ENCODE measurements at regions not wholly inside any gene's neighbourhood (a gene's known extent, or its start where the extent isn't known, plus 50 kb on each side); places are given as distances from the start of the nearest gene placed in this dataset.
A peak's percentile ranks its signal among the peaks of the same experiment; 100 is the strongest.
"Not testable (repeated sequence)": the region's sequence is repeated elsewhere in the genome, so short reads cannot be mapped to it uniquely, and the experiment has no call there.

DNA sequence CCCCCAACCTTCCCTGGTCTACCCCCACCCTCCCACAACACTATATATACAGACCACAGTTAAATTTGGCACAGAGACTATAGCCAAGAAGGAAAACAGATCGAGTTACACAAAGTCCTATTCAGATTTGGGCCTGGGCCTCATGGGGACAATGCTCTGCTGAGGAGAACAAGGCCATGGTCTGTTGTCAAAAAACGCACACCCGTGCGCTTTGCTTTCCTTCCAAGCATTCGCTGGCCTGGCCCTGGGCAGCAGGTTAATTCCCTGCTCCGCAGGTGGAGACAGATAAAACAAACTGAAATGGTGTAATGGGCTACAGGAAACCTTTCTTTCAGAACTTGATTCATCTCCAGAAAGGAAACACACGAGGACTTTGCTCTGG, 256.2 kb downstream of the BCL2L11 start:
- intact Hi-C loops (cut with DNase I); DNase-seq: not testable (repeated sequence)
- peak; percentile 38 to 74 for ATAC-seq

DNA sequence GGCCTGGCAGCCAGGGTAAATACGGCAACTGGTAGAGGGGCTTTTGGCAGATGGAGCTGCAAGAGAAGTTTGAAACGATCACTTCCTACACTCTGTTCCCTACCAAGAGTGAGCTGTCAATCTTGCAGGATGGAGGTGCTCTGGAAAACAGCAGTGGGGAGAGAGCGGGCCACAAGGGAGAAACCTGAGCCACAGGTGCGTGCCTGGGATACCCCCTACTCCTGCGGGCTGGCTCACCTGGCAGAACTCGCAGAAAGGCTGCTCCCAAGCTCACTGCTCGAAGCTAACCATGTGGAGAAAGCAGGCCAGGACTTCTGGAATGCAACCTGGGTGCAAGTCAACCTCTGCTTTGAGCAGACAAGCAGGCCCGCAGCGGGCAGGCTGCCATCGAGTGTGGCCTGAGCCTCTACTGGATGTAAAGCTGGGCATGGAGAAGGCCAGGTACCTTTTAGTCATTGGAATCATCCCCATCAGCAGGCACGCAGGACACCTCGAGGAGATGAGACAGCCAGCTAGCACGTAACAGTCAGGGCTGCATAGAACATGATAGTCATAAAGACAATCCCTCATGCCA, 256.8 kb downstream of the BCL2L11 start:
- intact Hi-C loops (cut with DNase I); DNase-seq: not testable (repeated sequence)
- peak in 1 of 2 donors; percentile 4 for ATAC-seq

DNA sequence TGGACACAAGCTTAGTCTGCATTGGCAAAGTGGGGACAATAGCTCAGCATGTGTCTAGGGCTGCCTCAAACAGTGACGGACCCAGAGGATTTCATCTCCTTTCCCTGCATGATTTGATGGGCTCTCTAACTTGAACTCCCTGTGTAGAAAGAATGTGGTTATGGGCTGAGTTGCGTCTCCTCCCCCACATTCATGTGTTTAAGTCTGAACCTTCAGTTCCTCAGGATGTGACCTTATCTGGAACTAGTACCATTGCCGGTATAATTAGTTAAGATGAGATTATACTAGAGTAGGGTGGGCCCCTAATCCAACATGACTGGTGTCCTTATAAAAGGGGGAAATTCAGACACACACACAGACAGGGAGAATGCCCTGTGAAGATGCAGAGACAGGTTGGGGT, 257.6 kb downstream of the BCL2L11 start:
- intact Hi-C loops (cut with DNase I); DNase-seq; ATAC-seq: not testable (repeated sequence)

DNA sequence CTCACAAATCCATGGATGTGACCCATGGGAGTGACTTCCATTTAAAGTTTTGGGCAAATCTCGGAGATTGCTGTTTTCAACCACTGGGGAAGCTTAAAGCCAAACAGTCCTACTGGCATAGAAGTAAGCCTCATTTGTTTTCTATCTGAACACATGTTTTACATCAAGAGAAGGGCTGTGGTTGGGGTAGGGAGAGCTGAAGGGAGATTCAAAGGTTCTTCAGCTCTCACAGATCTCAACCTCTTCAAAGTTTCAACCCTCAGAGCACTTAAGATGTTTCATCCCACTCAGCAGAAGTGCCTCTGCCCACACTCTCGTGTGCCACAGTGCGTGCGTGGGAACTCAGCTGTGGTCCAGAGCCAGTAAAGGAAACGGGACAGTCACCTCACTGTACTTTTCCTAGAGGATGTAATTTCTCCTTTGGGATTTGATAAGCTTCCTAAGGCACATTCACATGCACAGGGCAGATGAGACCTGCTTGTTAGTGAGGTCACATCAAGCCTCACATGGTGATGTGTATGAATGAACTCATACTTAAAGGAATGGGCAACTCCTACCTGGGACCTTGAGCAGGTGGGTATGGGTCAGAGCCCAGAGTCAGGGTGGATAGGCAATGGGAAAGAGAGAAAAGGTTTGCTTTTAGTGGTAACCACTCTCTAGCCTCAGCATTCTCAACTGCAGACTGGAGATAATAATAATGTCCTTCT, 260.2 kb downstream of the BCL2L11 start:
- intact Hi-C loops (cut with DNase I); ATAC-seq; DNase-seq: not testable (repeated sequence)

DNA sequence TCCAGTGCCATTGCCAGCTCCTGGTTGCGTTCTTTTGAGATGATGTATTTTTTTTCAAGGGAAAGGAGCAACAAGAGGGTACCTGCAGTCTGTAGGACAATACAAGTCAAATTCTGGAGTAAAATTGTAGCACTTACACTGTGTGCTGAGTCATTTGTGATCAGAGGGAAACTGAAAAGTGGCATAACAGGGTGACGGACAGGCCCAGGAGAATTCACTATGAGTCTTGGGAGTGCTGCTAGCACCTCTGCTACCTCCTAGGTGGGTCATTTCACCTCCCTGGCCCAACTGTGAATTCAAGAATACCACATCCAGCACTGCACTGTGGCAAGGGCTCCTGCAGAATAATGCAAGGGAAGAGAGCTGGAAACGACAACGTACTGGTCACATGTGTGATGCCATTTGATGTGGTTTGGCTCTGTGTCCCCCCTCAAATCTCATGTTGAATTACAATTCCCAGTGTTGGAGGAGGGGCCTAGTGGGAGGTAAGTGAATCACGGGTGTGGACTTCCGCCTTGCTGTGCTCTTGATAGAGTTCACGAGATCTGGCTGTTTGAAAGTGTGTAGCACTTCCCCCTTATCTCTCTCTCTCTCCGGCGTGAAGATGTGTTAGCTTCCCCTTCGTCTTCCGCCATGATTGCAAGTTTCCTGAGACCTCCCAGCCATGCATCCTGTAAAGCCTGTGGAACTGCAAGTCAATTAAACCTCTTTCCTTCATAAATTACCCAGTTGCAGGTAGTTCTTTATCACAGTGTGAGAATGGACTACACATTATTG, 261.0 kb downstream of the BCL2L11 start:
- intact Hi-C loops (cut with DNase I); DNase-seq; ATAC-seq: not testable (repeated sequence)

DNA sequence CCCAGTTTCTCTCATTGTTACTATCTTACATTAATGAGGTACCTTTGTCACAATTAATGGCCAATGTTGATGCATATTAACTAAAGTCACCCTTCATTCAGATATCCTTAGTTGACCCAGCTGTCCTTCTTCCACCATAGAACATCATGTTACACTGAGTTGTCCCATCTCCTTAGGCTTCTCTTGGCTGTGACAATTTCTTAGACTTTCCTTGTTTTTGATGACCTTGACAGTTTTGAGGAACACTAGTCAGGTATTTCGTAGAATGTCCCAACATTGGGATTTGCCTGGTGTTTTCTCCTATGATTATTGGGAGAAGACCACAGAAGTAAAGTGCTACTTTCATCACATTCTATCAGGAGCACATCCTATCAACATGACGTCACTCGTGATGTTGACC, 261.8 kb downstream of the BCL2L11 start:
- ATAC-seq; intact Hi-C loops (cut with DNase I): not testable (repeated sequence)

DNA sequence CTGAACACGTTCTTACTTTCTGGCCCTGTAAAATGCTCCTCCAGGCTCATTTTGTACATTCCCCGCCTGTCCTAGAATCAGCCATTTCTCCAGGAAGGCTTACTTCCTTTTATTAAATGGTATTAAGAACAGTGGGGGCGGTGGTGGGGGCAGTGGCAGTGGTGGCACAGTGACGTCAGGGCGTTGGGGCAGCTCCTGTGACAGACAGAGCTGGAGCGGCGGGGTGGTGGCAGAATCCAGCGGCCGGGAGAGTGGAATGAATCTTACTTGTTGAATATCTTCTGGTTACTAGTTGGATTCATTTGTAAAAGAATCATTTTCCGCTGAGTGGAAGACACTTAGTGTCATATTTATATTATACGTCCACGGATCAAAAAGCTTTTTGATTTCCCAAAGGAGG, 262.6 kb downstream of the BCL2L11 start:
- DNase-seq; intact Hi-C loops (cut with DNase I); ATAC-seq: not testable (repeated sequence)

More for the DNA sequence above, 261.8 kb downstream of the BCL2L11 start:
- not testable (repeated sequence) for DNase-seq

DNA sequence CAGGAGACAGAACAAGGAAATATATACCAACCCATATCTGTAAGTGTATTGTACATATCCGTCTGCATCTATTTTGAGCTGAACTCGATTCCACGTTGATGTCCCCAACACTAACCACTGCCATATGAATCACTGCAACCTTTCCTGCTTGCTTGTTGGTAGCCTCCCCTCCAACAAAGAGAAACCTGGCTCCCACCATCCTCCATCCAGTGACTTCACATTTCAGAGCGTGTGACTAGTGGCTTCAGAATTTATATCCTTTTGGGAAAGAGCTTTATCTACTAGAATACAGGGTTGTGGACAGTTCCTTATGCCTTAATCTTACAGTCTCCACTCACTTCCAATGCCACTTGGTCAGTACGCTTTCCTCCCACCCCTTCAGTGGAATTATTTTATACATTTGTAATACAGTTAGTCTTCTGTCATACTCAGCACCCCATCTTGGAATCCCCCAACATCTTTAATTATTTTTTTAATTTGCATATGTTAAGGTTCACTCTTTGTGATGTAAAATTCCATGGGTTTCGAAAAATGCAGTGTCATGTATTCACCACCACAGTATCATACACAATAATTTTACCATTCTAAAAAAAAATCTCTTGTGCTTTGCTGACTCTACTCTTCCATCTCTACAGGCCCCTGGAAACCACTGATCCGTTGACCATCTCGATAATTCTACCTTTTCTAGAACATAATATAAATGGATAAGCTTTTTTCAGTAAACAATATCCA, 264.7 kb downstream of the BCL2L11 start:
- ATAC-seq; DNase-seq; intact Hi-C loops (cut with DNase I): not testable (repeated sequence)

DNA sequence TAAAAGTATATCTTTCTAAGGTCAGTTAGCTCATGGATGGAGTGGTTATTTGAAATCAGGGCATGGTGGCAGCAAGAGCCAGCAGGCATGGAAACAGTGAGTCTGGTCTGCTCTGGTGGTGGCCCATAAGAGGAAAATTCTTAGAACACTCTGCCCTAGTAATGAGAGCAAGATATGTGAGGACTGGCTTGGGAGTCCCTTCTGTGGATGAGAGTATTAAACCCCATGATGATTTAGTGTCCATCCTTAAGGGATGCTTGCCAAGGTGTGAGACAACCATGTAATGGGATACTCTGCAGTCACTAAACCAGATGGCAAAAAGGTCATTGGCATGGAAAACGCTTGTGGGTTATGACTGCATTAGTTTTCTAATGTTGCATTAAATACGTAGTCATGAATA, 269.9 kb downstream of the BCL2L11 start:
- intact Hi-C loops (cut with DNase I); DNase-seq; ATAC-seq: not testable (repeated sequence)

DNA sequence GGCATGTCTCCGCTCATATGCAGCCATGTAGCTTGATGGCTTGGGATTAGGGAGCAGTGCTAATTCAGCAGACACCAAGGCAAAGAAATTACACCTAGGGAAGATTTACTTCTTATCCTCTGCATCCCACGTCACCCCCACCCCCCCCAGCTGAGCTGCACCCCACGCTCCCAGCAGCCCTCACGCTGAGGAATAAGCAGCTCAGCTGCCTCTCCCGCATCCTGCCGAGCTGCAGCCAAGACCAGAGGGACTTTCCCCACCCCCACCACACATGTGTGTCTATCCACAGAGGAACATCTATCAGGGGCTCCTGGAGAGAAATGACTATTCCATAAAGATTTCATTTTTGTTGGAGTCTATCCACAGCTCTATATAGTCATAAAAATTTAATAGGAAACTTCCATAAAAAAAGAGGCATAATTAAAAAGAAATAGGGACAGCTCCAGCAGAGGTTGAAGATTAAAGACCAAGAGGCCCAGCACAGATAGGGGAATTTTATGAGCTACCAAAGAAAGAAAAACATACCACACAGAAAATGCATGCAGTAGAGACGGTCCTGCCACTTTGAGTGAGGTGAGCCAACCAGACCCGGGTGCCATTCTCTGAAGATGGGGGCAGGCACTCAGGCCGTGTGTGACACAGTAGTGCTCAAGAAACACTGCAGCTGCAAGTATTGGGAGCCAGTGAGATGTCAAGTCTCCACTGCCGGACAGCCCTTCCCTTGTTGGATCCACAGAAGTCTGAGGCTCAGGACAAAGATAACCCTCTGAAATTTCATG, 274.8 kb downstream of the BCL2L11 start:
- intact Hi-C loops (cut with DNase I) = not testable (repeated sequence)
- ATAC-seq (peak; percentile 68 to 79), DNase-seq (peak; percentile 24)

DNA sequence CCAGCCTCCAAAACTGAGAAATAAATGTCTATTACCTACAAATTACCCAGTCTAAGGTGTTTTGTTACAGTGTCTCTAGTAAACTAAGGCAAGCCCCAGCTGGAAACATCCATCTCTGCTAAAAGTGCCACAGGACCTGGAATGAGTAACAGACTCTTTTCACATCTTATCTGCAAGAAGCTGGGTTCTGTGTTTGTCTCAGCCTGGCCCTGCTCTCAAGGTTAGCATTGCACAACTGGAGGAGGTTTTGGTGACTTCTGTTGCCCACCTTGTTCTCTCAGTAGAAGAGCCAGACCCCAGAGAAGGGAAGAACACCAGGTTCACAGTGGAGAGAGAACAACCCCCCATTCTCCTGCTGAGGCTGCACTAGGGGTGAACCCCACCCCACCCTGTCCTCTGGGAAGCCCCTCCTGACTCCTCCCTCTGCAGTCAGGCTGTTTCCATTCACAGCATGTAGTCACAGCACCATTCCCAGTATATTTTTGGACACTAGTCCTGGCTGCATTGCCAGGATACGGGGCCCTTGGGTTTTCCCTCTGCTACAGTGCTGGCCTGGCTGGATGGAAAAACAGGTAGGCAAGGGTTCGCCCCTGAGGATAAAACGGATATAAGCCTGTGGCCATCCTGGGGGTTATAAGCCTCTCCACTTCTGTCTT, 280.0 kb downstream of the BCL2L11 start:
- DNase-seq; intact Hi-C loops (cut with DNase I): not testable (repeated sequence)
- ATAC-seq = peak; percentile 49 to 76

DNA sequence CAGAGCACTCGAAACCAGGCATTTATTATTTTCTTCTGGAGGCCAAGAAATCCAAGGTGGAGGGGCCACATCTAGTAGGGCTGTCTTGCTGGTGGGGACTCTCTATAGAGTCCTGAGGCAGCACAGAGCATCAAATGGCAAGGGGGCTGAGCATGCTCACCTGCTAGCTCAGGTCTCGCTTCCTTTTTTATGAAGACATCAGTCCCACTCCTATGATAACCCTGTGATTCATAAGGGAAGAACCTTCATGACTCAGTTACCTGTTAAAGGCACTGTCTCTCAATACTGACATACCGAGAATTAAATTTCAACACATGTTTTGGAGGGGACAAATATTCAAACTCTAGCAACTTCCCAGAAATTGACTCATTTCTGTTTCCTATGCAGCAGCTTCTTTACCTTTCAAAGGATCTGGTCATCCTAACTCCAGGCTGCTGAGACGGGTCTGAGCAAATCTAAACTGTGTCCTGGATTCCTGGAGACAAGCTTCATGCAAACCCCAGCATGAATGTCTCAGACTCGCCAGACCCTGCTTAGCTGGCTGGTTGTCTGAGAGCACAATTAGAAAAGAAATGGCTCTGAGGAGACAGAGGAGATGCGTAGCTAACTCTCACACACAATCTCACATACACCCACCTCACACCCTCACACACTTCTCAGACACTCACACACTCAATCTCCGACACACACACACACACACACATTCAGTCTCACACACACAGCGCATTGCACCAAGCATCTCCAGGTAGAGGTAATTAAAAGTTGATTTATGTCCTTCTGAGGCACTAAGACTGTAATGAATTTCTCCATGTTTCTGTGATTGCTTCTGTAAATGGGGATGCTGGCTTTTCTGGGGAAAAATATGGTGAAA, 280.8 kb downstream of the BCL2L11 start:
- intact Hi-C loops (cut with DNase I); DNase-seq: not testable (repeated sequence)
- peak in 1 of 2 donors; percentile 16 for ATAC-seq

DNA sequence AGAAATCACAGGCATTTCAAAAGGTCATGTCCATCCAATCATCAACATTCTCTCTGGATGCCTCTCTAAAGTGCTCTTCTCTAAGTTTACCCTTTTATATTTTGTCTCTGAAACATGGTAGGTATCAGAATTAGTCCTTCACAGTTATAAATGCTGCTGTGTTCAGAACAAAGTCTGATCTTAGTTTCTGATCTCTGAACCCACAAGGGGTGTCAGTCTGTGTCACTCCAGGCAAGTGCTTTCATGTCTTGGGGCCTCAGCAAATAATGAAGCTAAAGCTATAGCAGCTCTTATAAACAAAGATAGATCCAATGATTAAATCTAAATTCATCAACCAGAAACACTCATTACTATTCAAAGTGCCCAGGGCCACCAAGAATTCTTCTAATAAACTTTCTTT, 281.7 kb downstream of the BCL2L11 start:
- intact Hi-C loops (cut with DNase I); DNase-seq; ATAC-seq: not testable (repeated sequence)

DNA sequence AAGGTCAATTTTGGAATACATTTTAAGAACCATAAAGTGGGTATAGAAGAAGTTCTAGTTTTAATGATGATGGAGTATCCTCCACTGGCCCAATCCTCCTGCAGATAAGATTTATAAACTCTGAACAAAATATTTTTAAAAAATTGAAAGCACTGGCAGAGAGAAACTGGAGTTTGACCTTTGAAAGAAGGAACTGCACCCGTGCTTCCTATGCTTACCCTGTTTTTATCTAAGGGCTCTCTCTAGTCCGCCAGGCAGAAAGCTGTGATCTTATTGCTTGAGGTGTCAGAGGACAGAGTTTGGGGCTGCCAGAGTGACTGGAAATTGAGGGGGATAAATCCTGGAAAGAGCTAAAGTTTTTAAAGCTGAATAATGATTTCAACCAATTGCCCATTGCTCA, 282.6 kb downstream of the BCL2L11 start:
- intact Hi-C loops (cut with DNase I); DNase-seq; ATAC-seq: not testable (repeated sequence)

DNA sequence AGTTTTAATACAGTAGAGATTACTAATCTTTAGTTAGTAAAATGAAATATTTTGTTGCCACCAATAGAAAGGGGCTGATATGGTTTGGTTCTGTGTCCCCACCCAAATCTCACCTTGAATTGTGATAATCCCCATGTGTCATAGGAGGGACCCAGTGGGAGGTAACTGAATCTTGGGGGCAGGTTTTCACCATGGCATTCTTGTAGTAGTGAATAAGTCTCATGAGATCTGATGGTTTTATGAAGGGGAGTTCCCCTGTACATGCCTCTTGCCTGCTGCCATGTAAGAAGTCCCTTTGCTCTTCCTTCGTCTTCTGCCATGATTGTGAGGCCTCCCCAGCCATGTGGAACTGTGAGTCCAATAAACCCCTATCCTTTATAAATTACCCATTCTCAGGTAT, 285.9 kb downstream of the BCL2L11 start:
- DNase-seq; intact Hi-C loops (cut with DNase I); ATAC-seq: not testable (repeated sequence)

DNA sequence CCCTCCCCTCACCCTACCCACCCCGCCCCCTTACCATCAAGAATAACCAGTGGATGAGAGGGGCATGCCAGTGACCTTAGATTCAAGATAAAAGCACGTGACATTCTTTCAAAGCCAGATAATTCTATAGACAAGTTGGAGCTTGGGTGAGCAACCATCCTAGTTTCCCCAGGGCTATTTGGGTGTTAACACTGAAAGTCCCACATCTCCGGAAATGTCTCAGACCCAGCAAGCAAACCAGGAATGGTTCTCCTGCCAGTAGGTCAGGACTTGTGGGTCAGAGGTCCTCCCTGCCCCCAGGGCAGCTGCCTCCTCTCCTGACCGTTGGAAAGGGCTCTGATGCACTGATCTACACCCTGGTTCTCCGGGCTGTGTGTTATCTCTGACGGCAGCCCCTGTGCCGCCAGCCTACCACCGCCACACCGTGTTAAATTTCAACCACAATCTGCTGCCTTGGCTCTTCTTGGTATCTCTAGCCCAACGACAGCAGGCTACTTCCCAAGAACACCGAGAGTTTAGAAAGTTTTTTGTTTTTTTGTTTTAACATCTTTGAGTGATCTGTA, 287.0 kb downstream of the BCL2L11 start:
- ATAC-seq; intact Hi-C loops (cut with DNase I); DNase-seq: not testable (repeated sequence)
